ENCODE measurements at regions not wholly inside any gene's neighbourhood (a gene's known extent, or its start where the extent isn't known, plus 50 kb on each side); places are given as distances from the start of the nearest gene placed in this dataset.

DNA sequence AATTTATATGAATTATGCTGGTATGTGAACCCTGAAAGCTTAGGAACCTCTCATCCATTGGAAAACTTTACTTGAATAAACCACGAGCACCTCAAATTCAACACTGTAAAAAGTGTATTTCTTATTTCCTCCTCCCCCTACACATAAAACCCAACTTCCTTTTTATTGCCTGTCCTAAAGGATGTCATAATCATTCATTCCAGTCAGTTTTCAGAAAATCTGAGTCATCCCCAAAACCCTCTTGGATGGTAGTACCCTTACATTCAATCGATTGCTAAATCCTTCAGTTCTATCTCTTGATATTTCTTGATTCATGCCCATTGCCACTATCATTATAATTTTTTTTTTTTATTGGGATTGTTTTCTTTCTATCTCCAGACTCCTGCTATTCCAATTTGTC lies 91.1 kb upstream of the ATP8A1 start:
- DNase-seq (ENCODE audit: low read depth in 2 of 2), result no peak

DNA sequence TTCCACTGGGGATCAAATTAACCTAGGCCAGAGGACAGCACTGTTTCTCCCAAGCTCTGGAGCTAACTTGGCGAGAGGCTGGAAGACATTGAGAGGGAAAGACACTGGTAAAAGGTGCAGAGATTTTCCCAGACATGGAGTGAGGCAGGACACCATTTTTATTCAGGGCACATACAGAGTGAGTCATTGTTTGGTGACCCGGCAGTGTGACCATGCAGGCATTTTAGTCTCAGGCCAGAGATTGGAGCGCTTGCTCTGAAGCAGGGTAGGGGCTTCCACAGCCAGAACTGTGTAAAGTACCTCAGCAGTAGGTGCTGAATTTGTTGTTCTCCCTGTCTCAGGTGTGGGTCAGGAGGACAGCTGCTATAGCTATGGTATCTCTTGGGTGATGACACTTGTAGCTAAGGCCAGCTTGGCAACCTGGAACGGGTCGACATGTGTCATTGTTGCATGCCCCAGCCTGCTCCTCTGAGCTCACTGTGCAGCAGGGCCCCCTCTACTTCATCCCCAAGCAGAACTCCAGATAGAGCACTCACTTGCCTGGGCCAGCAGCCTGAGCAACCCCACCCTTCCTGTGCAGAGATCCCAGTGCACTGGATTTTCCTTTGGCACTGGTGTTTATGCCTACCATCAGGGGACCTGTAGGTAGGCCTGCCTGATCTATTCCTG lies 79.8 kb upstream of the ATP8A1 start:
- no peak for DNase-seq (ENCODE audit: low read depth in 2 of 2)

DNA sequence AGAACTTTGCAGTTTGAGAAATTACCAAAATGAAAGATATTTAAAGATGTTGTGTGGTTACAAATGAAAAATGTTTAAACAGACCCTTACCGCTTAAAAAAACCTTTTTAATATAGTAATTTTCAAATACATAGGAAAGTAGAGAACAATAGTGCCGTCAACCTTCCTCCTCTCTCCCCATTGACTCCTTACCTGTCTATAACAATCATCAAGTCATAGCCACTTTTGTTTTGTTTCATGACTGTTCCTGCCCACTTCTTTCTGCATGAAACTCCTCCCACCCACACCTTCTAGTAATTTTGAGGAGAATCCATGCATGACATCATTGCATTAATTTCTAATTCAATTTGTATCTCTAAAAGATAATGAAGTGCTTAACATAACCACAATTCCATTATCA lies 76.5 kb upstream of the ATP8A1 start:
- DNase-seq (ENCODE audit: low read depth in 2 of 2), result no peak

DNA sequence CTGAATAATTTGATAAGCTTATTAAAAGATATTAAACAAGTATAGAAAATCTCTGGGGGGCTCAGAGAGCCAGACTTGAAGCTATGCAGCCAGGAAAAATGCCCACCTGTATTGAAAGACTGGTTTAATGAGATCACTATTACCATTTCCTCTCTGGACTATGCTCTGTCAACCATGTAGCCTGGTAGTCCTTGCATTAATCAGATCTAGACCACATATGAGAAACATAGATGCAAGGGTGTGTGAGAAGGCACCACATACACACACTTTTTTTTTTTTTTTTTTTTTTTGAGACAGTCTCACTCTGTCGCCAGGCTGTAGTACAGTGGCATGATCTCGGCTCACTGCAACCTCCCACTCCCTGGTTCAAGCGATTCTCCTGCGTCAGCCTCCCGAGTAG lies 75.9 kb upstream of the ATP8A1 start:
- no peak for DNase-seq (ENCODE audit: low read depth in 2 of 2)

DNA sequence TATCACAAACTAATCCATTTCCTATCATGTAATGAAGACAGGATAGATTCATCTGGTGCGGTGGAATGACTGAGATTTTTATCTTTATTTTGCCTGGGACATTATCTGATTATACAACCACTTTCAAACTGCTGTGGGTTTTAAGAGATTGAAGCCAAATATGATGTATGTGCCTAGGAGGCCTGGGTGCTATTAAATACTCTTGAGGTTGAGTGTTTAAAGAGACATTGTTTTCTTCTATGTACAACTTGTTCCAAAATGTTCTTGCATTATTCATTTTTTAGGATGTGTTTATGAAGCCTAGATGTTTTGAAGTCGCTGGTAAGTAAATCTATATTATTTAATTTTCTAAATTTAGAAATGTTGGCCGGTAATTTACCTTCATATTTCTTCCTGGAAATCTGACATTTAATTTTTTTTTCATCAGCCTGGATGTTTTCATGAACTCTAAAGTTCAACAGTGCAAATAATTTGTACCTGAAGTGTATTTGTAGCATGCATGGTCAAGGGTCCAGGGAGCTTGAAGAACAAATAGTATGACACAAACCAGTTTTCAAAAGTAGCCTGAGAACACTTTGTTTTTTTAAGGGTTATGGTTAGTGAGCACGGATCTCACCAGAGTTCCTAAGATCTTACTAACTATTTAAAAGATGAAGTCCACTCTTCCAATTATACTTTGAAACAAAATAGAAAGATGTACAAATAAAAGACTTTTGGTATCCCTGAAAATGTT lies 72.8 kb upstream of the ATP8A1 start:
- DNase-seq (ENCODE audit: low read depth in 2 of 2), result no peak

DNA sequence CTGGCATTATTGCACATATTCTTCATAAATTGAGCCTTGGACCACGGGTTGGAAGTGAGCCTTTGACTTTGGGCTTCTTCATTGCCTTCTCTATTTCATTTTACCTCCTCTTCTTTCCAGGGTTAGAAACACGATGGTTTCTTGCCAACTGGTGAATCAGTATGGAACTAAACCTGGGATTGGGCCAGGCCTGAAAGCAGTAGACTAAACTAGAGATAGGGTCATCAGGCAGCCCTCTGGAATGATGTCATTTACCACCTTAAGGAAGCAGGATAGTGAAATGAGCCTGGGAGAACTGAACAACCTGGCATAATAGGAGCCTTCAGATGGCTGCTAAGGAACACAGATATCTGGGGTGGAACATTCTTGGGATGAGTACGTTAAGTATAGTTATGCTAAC lies 67.5 kb upstream of the ATP8A1 start:
- DNase-seq (ENCODE audit: low read depth in 2 of 2), result no peak

DNA sequence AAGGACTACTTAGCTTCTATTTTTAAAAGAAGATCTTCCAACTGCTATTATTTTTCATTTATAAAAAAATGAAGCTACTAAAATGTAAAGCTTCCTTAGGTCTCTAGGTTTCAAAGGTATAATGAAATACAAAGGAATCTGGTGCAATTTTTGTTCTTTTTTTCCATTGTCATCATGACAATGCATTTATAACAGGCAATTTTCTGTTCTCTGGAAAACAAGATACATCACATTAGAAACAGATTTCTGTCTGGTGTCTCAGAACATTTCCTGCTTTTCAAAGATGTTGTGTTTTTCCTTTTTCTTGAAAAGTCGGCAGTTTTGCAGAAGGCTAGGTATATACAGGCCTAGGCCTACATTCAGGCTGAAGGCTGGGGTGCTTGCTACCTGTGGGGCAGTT lies 63.6 kb upstream of the ATP8A1 start:
- DNase-seq (ENCODE audit: low read depth in 2 of 2), result no peak

DNA sequence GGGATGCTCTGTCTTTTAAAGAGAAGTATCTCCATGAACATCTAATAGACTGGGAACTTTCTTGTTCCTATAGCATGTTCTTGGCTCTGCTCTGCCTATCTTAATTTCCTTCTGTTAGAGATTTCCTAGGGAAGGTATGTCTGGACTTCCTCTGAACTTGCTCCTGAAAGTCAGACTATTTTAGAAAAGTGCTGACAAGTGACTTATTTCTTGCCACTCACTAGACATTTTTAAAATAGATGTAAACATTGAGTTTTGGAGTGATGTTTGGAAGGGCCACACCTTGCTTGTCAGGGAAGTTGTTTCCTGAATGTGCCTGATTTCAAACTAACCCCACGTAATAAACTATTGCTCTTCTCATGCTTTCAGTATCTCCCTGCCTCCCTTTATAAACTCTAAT lies 62.4 kb upstream of the ATP8A1 start:
- DNase-seq (ENCODE audit: low read depth in 2 of 2), result no peak

DNA sequence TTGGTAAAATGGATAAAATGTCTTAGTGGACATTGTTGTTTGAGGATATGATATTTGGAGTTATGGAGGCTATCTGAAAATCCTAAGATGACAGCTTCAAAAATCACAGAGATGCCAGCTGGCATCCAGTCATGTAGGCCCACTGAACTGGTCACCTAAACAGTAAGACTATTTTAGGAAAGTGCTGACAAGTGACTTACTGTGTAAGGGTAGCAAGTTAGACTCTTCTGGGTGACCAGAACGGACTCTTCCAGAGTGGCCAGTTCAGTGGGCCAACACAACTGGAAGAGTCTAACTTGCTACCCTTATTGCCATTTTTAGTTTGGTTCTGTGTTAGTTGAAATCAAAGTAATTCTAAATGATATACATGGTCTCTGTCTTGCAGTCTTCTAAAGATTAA lies 61.4 kb upstream of the ATP8A1 start:
- no peak for DNase-seq (ENCODE audit: low read depth in 2 of 2)

DNA sequence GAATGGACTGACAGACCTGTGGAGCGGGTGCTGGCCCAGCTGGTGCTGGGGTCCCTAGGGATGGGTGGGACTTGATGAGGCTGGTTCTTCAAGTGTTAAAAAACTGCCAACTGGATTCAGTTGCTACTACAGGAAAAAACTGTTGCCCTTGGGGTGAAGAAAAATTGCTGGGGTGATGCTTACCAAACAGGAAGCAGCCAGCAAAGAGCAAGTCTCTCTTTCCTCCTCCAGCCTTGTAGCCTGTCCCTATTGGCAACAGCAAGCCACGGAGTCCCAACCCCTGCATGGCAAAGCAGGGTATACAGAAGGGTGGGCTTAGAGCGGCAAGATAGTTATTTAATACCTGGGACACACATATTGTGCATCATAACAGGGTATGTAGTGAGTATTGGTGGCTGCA lies 60.1 kb upstream of the ATP8A1 start:
- no peak for DNase-seq (ENCODE audit: low read depth in 2 of 2)

DNA sequence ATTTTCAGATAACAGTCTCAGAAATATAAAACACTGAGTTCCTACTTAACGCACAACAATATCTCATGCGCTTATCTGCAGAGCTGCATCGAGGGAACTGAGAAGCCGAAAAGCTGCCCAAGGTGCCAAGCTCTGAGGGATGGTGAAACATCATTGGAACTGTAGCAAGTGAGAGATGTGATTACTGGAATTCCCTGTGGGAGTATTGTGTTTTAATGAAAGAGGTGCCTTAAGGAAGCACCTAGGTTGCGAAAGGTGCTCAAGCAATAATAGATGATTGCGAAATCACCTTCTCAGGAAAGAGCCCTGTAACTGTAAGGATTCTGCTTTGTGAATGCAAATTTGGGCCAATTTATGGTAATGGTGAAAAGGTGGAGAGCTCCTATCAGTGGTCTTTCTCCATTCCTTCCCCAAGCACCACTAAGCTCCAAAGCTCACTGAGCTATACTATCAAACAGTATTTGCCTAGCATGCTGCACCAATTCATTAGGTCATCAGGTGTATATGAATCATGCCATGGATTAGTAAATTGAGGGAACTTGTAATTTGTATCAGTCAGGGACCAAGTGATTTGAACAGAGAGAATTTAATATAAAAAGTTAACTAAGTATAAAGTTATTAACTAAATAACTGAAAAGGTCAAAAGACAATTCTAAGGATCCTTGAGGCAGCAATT lies 59.0 kb upstream of the ATP8A1 start:
- DNase-seq (ENCODE audit: low read depth in 2 of 2), result no peak

DNA sequence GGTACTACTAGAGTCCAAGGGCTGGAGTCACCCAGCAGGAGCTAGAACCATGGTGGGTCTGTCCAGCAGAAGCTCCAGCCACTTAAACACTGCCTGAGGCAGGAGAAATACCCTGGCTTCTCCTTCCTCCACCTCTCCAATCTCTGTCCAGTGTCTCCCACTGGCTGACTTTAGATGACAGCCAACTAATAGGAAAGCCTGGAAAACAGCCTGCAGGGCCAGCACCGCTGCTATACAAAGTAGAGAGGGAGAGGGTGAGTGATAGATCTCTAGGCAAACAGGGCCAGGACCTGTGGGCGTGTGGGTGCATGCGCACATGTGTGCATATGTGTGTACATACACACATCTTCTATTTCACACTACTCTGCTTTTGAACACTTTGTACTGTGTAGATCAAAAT lies 56.5 kb upstream of the ATP8A1 start:
- no peak for DNase-seq (ENCODE audit: low read depth in 2 of 2)

DNA sequence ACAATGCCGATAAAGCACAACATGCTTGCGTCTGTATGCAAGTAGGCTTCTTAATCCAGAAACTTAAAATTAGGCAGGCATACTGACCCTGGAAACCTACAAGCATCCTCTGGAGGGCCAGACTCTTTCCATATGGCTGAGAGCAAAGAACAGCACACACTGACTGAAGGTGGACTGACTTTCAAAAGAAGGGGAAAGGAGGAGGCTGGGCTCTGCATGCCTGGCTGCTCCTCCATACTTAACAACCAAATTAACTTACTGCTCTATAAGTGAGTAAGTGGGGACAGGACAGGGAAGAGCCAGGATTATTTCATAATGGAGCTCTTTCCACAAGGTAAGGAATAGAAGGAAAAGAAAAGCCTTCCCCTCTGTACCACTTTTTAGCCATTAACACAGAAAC lies 55.9 kb upstream of the ATP8A1 start:
- no peak for DNase-seq (ENCODE audit: low read depth in 2 of 2)

DNA sequence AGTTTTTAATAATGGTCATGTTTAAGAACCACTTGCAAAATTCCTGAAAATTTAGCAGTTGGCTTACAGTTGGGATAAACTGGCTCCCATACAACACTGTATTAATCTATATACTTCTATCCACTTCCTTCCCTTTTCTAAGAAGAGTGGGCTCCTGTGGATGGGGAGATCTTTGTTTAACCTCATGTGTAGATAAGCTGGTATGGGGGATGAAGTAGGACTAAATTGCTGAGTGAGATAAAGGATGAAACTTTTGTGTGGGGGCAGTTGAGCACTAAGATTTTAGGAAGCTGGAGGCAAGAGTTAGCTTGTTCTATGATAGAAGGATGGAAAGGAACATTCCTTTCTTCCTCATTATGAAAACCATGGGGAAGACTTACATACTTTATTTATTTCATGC lies 54.6 kb upstream of the ATP8A1 start:
- no peak for DNase-seq (ENCODE audit: low read depth in 2 of 2)

DNA sequence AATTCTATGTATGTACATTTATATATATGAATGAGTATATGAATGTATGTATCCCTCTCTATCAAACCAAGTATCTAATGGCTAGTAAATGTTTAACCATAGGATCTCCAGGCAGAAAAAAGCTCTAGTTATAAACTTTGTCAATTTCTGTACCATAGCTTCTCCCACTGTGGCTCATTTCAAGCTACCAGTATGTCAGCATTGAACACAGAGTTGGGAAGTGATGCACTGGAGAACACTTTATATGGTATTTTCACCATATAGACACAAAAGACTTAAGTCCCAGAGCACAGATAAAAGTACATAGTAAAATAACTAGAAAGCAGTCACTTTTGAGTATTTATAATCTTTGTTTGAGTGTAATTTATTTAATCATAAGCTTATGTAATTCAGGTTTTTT lies 53.9 kb upstream of the ATP8A1 start:
- DNase-seq (ENCODE audit: low read depth in 2 of 2), result no peak

DNA sequence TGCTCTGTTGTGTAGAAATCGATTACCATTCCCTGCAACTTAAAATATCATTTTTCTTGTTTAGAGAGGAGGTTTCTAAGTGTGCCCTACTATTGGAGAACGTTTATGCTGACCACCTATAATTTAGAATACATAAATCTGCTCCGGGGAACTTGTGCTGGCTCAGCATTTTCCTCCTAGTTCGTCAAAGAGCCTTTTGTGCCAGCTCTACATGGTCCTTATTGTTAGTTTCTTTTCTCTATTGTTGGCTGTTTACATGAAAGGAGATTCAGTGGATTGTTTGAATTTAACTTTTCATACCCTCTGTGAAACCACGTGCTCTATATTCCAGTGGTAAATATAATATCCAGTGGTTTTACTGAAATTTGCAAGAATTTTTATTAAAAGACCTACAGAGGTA lies 53.4 kb upstream of the ATP8A1 start:
- no peak for DNase-seq (ENCODE audit: low read depth in 2 of 2)

DNA sequence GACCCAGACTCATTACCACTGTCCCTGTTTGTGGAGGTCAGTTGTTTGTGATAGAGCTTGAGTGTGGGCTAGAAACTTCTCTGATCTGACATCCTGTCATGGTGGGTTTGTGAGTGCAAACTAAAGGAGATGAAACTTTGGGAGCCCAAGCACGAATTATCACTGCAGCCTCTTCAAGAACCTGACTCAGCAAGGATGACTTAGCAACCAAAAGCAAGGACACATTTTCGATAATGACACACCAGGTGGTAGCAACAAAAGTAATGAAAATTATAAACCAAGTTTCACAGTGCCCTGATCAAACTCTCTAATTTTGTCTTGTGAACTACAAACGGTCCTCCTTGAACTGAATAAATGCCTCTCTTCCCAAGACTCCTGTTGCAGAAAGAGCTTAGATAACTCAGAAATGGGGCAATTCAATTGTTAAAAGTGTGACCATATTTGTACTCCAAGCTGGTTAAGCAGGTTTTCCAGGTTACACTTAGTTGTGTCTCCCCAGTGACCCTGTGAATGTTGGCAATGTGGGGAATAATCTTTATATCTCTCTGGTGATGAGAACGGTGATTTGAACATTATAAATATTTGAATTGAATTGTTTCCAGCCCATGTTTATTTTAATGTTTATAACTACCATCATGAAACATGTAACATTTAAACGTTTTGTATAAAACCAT lies 52.6 kb upstream of the ATP8A1 start:
- no peak for DNase-seq (ENCODE audit: low read depth in 2 of 2)

DNA sequence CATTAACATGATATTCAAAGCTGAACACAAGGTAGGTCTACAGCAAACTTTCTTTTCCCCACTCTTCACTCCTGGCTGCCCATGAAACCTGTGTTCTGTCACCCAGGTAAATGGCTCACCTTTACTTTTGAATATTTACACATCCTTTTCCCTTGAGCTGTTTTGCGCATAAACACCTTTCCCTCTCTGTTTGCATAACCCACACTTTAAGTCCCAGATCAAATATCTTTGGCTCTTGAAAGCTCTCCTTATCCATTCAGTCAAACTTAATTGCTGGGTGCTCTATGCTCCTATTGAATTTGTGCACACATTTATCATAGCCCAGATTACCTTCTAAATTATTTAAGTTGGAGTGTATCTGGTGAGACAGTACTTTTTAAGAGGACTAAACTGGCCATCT lies 51.7 kb upstream of the ATP8A1 start:
- DNase-seq (ENCODE audit: low read depth in 2 of 2), result no peak

All from stimulated activated CD4-positive, alpha-beta T cell treated with anti-CD3 and anti-CD28 coated beads, Interleukin-1b, Interleukin-23, amount 100 ng/mL, for 4 hours (primary cell).